ENCODE measurements at regions not wholly inside any gene's neighbourhood (a gene's known extent, or its start where the extent isn't known, plus 50 kb on each side); places are given as distances from the start of the nearest gene placed in this dataset.

DNA sequence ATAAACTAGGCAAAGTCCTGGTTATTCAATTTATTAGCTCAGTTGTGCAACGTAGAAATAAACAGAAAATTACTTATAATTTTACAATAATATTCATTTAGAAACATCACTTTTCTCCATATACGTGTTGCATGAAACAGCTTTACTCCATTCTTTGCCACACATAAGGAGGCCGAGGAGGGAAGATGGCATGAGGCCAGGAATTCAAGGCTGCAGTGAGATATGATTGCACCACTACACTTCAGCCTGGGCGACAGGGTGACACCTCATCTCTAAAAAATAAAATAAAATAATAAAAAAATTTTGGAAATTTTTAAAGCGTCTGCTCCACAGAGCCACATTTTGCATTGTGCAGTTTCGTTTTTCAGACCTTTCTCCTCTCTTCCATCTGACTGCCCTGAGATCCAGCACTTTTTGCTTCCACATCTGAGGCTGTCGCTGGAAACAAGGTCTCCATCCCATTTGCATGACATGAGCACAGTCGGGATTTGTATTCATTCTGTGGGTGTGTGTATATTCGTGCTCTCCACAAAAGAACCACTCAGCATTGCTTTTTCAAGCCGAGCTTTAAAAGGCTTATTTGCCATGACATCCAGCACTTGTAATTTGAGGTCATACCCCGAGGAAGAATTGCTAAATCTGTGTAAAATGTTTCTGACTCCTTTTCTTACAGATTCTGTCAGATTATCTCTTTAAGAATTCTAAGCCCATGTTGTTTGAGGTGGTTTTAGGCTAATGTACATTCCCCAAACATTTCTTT, 98.6 kb upstream of the MSX2 start:
- Histone ChIP-seq H3K9me3 (ENCODE audit: insufficient read depth in 2 of 2, low read depth in 1 of 2, low read length in 1 of 2) (no peaks in the 10 kb centered on the region), H2AFZ (ENCODE audit: low read length) (peak overlapping the region; percentile 79; the same call in 1 of the 2 replicates), H3K27me3 (replicated peaks in 1 of 4; ENCODE audit: control insufficient read depth in 3 of 4, extremely low read depth in 1 of 4, insufficient read depth in 3 of 4, low read length in 3 of 4) (no peaks in the 10 kb centered on the region; a peak in 1 of 7 replicates), H3K23me2 (ENCODE audit: low read depth, low read length) (no peaks in the 10 kb centered on the region), H2BK12ac (ENCODE audit: low read depth, low read length) (0 out of 2 replicates have a peak overlapping the region, but pooled peaks have one; percentile 30), H2BK5ac (ENCODE audit: low read depth, low read length) (no peak overlapping the region), H4K8ac (ENCODE audit: extremely low read depth, insufficient read depth, low read length) (no peak overlapping the region), H3K79me2 (ENCODE audit: control insufficient read depth in 1 of 2, insufficient read depth in 2 of 2, low read length in 2 of 2) (no peaks in the 10 kb centered on the region), H3K9ac (replicated peaks in 1 of 4; ENCODE audit: extremely low read depth in 1 of 4, low read depth in 3 of 4, low read length in 3 of 4) (no peak overlapping the region), H3K56ac (replicated peaks; ENCODE audit: insufficient read length, low read depth, low read length) (no peak overlapping the region), H3K23ac (ENCODE audit: insufficient read length) (no peak overlapping the region), H3K4me2 (ENCODE audit: insufficient read depth in 1 of 2, low read depth in 2 of 2, low read length in 2 of 2) (peak overlapping the region; percentile 10 to 37; a peak in 1 of 4 replicates), H3K79me1 (ENCODE audit: low read depth, low read length) (no peaks in the 10 kb centered on the region), H3K4me1 (replicated peaks in 1 of 4; ENCODE audit: control insufficient read depth in 3 of 4, insufficient read depth in 4 of 4, low read length in 3 of 4) (peaks cover 0 to 4% (median 1%) of the 10 kb centered on the region in 4 experiments; a peak in 4 of 7 replicates), H2AK5ac (ENCODE audit: low read depth, low read length) (no peak overlapping the region), H2BK15ac (ENCODE audit: low read length) (no peak overlapping the region), H2BK120ac (replicated peaks; ENCODE audit: low read depth, low read length) (no peak overlapping the region), H2BK20ac (ENCODE audit: low read length) (no peak overlapping the region), H4K5ac (ENCODE audit: insufficient read length, low read depth, low read length) (no peak overlapping the region), H3K36me3 (ENCODE audit: control insufficient read depth in 2 of 4, insufficient read depth in 4 of 4, low read length in 3 of 4) (no peaks in the 10 kb centered on the region), H3K14ac (ENCODE audit: insufficient read length) (no peak overlapping the region), H4K20me1 (replicated peaks in 1 of 2; ENCODE audit: control insufficient read depth in 1 of 2, insufficient read depth in 2 of 2, low read length in 2 of 2) (no peaks in the 10 kb centered on the region), H4K91ac (replicated peaks; ENCODE audit: insufficient read length, low read length) (no peak overlapping the region), H3K27ac (ENCODE audit: low read depth, low read length) (no peak overlapping the region), H3K4me3 (ENCODE audit: extremely low read depth in 1 of 4, insufficient read depth in 2 of 4, low read depth in 3 of 4, low read length in 4 of 4) (no peak overlapping the region), H3K4ac (replicated peaks; ENCODE audit: insufficient read length, low read depth, low read length) (no peak overlapping the region), H3K18ac (ENCODE audit: extremely low read depth, low read length) (no peak overlapping the region)
- no peak for FAIRE-seq
- TF ChIP-seq CTBP2 (IDR thresholded peaks at IDR 0.05; ENCODE audit: borderline replicate concordance, insufficient read depth, insufficient read length, low read length) (no peak), EP300 (IDR thresholded peaks at IDR 0.05; ENCODE audit: borderline replicate concordance in 1 of 2, low read depth in 2 of 2, low read length in 2 of 2) (no peak), MAFK (IDR thresholded peaks at IDR 0.05; ENCODE audit: low read depth, low read length) (no peak), POLR2AphosphoS5 (IDR thresholded peaks at IDR 0.05; ENCODE audit: low read depth, low read length) (no peak), TBP (IDR thresholded peaks at IDR 0.05; ENCODE audit: low read depth, low read length) (no peak)
- TF ChIP-seq, protein P1, sequence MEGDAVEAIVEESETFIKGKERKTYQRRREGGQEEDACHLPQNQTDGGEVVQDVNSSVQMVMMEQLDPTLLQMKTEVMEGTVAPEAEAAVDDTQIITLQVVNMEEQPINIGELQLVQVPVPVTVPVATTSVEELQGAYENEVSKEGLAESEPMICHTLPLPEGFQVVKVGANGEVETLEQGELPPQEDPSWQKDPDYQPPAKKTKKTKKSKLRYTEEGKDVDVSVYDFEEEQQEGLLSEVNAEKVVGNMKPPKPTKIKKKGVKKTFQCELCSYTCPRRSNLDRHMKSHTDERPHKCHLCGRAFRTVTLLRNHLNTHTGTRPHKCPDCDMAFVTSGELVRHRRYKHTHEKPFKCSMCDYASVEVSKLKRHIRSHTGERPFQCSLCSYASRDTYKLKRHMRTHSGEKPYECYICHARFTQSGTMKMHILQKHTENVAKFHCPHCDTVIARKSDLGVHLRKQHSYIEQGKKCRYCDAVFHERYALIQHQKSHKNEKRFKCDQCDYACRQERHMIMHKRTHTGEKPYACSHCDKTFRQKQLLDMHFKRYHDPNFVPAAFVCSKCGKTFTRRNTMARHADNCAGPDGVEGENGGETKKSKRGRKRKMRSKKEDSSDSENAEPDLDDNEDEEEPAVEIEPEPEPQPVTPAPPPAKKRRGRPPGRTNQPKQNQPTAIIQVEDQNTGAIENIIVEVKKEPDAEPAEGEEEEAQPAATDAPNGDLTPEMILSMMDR (IDR thresholded peaks at IDR 0.05; ENCODE audit: control extremely low read depth in 1 of 3, insufficient read depth in 1 of 3, low read depth in 1 of 3, low read length in 3 of 3), result no peak
- ChIA-PET CTCF (ENCODE audit: partially characterized antibody) (interaction anchor here (0.6 to 3.1 kb wide), 5 partner anchors 10 to 488 kb away, joined by 3 to 9 read pairs (median 3); no protein-coding TSS in a partner anchor), POLR2A (ENCODE audit: partially characterized antibody) (interaction anchor here (1.0 kb wide), 1 partner anchor 8 kb away, joined by 3 read pairs; no protein-coding TSS in a partner anchor)
- no peak for DNase-seq (ENCODE audit: low read depth in 1 of 2, low spot score in 2 of 2)
- 62% methylated on average over 11 of the region's 11 CpGs; no CpG with 5 or more reads in 1 of the 2 experiments for WGBS, 2 experiments (ENCODE audit: extremely low coverage in 1 of 2, insufficient coverage in 1 of 2, insufficient read length in 1 of 2, insufficient replicate concordance in 2 of 2, low coverage in 1 of 2, low lambda C conversion rate in 2 of 2, missing lambda C conversion rate in 1 of 2)
